PC-3 (cell line): ENCODE measurements at regions not wholly inside any gene's neighbourhood (a gene's known extent, or its start where the extent isn't known, plus 50 kb on each side); places are given as distances from the start of the nearest gene placed in this dataset.

Source experiments
- ATAC-seq: fragments of 200-7000 bp; cut with Tn5 transposase; 2 replicates; pipeline ENCODE4 v1.9.1; 2020; ENCODE audit warnings: mild to moderate bottlenecking, moderate library complexity
- BruUV-seq: library from RNA; stranded (reverse); fragments of 400-500 nt; replicated peaks from 2 replicates; lab custom pipeline; 2021; lab: Mats Ljungman, UMichigan
- CTCF ChIA-PET: fragments of 300-600 bp; sonication (Branson Sonifier 250); formaldehyde crosslinking; loops from one replicate; lab custom pipeline; 2022; ENCODE audit warnings: antibody characterized with exemption; lab: Charles Lee
- POLR2A ChIA-PET: fragments of 300-600 bp; sonication (Branson Sonifier 250); formaldehyde crosslinking; loops from one replicate; lab custom pipeline; 2022; ENCODE audit warnings: antibody characterized with exemption; ENCODE audit not compliant: unreplicated experiment; lab: Charles Lee
- DNase-seq: peaks from one replicate; pipeline ENCODE4 v3.0.0-alpha.2; 2015
- H2AFZ ChIP-seq: fragments of 300-600 bp; sonication (generic); 2 replicates; pipeline ENCODE4 v1.6.0; 2016; ENCODE audit warnings: antibody characterized with exemption, low read length
- H3F3A ChIP-seq: fragments of 300-600 bp; sonication (generic); one replicate; pipeline ENCODE4 v1.6.0; 2017; ENCODE audit warnings: antibody characterized with exemption, low read length, control low read depth, mild to moderate bottlenecking; ENCODE audit not compliant: unreplicated experiment
- H3K27ac ChIP-seq: fragments of 300-600 bp; sonication (generic); 2 replicates; pipeline ENCODE4 v1.5.1; 2016; ENCODE audit warnings: mild to moderate bottlenecking, low read length
- H3K27me3 ChIP-seq: fragments of 300-600 bp; sonication (generic); 2 replicates; pipeline ENCODE4 v1.6.1; 2016; ENCODE audit warnings: low read length, mixed read lengths
- H3K36me3 ChIP-seq: fragments of 300-600 bp; sonication (generic); 2 replicates; pipeline ENCODE4 v1.6.1; 2016; ENCODE audit warnings: low read depth, mixed run types, low read length, mixed read lengths
- H3K4me1 ChIP-seq: fragments of 300-600 bp; sonication (generic); 2 replicates; pipeline ENCODE4 v1.5.1; 2016; ENCODE audit warnings: low read length; ENCODE audit not compliant: insufficient read depth
- H3K4me2 ChIP-seq: fragments of 300-600 bp; sonication (generic); 2 replicates; pipeline ENCODE4 v1.6.0; 2016; ENCODE audit warnings: low read length
- H3K4me3 ChIP-seq: fragments of 300-600 bp; sonication (generic); 2 replicates; pipeline ENCODE4 v1.5.1; 2016; ENCODE audit warnings: mild to moderate bottlenecking, low read length, mixed read lengths
- H3K79me2 ChIP-seq: fragments of 300-600 bp; sonication (generic); 2 replicates; pipeline ENCODE4 v1.6.1; 2017; ENCODE audit warnings: low read length, mixed read lengths
- H3K9ac ChIP-seq: fragments of 300-600 bp; sonication (generic); 2 replicates; pipeline ENCODE4 v1.6.0; 2016; ENCODE audit warnings: mild to moderate bottlenecking, low read length
- H3K9me2 ChIP-seq: fragments of 300-600 bp; sonication (generic); replicated peaks from 2 replicates; pipeline ENCODE4 v1.6.1; 2016; ENCODE audit warnings: mixed run types, low read length, mixed read lengths
- H3K9me3 ChIP-seq: fragments of 300-600 bp; sonication (generic); 2 replicates; pipeline ENCODE4 v1.6.1; 2016; ENCODE audit warnings: low read length, mixed read lengths
- H4K20me1 ChIP-seq: fragments of 300-600 bp; sonication (generic); 2 replicates; pipeline ENCODE4 v1.6.1; 2016; ENCODE audit warnings: low read length, mixed read lengths
- EZH2 ChIP-seq: fragments of 300-600 bp; sonication (generic); IDR thresholded peaks from one replicate; pipeline ENCODE4 v1.6.1; 2017; ENCODE audit warnings: antibody characterized with exemption, mild to moderate bottlenecking, low read length; ENCODE audit not compliant: unreplicated experiment
- intact Hi-C: fragments of 100-400 bp; cut with micrococcal nuclease; formaldehyde crosslinking; loops from 2 replicates; pipeline ENCODE4 v1.9.0; 2023
- TF ChIP-seq, protein P1 (sequence below): fragments of 300-600 bp; sonication (generic); conservative IDR thresholded peaks from 2 replicates; pipeline ENCODE4 v1.5.1; 2017; ENCODE audit warnings: antibody characterized with exemption, low read depth, mild to moderate bottlenecking, low read length

DNA sequence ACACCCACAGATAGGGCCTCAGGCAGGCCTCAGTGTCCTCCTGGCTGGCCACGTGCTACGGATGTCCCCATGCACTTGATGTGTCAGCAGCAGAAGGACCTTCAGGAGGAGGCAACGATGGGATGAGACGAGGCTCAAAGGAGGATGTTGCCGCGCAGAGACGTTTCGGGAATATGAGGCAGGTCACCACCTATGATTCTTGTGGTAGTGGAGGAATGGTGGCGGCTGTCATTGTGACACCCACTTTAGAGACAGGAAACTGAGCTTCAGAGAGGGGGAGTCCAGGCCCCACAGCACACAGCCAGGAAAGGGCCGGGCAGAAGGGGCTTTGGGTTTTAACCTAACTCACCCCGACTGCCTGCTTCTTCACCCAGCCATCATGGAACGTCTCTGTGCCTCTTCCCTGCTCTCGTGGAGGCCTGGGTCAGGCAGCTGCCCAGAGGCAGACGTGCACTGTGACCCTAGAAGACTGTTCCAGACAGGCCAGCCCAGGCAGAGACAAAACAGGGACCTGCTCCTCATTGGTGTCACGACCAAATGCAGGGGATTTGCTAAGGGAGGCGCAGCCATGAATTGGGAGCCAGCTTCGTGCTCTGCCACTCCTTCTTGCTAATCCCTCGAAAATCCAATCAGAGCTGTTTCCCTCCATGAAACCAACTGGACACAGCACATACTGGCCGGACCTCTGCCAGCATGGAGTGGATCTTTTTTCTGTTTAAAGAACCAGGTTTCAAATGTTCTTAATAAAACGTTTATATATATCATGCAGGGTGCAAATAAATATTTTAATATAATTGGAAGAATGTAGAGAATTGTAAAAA, 169.2 kb downstream of the ASB1 start:
- no peaks in the 10 kb centered on the region for H3K36me3 ChIP-seq
- H3K79me2 ChIP-seq: no peaks in the 10 kb centered on the region
- no peak overlapping the region for H3K4me3 ChIP-seq
- ChIA-PET CTCF (no interaction called here), POLR2A (no interaction called here)
- H3K27ac ChIP-seq: no peak overlapping the region
- no TSS peak for BruUV-seq
- no peak for DNase-seq
- no peak overlapping the region for H2AFZ ChIP-seq
- H4K20me1 ChIP-seq: no peaks in the 10 kb centered on the region
- TF ChIP-seq, protein P1, sequence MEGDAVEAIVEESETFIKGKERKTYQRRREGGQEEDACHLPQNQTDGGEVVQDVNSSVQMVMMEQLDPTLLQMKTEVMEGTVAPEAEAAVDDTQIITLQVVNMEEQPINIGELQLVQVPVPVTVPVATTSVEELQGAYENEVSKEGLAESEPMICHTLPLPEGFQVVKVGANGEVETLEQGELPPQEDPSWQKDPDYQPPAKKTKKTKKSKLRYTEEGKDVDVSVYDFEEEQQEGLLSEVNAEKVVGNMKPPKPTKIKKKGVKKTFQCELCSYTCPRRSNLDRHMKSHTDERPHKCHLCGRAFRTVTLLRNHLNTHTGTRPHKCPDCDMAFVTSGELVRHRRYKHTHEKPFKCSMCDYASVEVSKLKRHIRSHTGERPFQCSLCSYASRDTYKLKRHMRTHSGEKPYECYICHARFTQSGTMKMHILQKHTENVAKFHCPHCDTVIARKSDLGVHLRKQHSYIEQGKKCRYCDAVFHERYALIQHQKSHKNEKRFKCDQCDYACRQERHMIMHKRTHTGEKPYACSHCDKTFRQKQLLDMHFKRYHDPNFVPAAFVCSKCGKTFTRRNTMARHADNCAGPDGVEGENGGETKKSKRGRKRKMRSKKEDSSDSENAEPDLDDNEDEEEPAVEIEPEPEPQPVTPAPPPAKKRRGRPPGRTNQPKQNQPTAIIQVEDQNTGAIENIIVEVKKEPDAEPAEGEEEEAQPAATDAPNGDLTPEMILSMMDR: no peak
- no peak for TF ChIP-seq EZH2
- peaks cover 18% of the 10 kb centered on the region for H3K4me1 ChIP-seq
- no peaks in the 10 kb centered on the region for H3F3A ChIP-seq
- no peaks in the 10 kb centered on the region for H3K27me3 ChIP-seq
- intact Hi-C loops: loop anchor here (2.0 to 10.0 kb wide), 2 partner anchors 67 to 189 kb away; no protein-coding TSS in a partner anchor
- no peak overlapping the region for H3K9ac ChIP-seq
- H3K9me3 ChIP-seq: no peaks in the 10 kb centered on the region
- ATAC-seq: no peak
- H3K9me2 ChIP-seq: no peaks in the 10 kb centered on the region
- no peak overlapping the region for H3K4me2 ChIP-seq

DNA sequence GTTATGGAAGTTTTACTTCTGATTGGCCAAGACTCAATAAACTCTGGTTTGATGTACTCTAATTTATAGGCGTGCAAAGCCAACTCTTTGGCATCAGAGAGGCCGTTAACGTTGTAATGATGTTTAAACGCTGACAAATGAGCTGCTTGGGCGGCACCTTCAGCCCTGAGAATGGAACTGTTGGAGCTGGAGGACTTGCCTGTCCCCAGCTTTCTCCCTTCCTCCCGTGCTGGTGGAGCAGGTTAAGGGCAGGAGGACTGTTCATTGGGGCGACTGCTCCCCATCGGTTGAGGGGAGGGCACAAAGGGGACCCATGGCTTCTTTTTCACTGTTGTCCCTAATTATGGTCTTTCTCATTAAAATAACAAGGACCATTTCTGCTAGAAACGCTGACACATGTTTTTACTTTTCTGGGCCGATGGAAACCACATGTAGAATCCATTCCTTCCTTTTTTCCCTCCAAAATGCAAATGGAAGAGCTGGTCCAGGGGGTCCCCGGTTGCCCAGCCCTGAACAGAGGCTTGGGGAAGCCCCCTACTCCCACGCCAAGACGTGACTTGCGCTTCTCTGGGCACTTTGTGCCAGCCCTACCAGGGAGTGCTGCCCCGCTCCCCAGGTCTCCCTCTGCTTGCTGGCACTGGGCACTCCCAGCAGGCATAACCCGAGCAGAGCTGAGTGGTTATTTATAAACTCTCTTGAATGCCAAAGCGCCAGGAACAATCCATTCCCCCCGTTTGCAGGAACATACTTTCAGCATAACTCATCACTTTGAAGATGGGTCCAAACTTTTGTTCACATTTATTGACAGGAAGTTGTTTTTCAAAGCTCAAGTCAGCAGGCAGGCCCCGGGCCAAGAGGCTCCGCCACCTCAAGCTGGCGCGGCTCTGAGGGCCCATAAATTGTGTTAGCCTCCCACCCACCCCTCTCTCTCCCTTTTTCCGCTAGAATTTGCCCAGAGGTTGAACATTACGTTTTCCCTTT, 170.1 kb downstream of the ASB1 start:
- Histone ChIP-seq H3K4me1 (peaks cover 18% of the 10 kb centered on the region), H3K9me2 (no peaks in the 10 kb centered on the region), H3K27me3 (no peaks in the 10 kb centered on the region), H3K9ac (no peak overlapping the region; the same call in 1 of the 2 replicates), H3K27ac (peak overlapping the region; percentile 55), H3K4me2 (peak overlapping the region; percentile 77), H2AFZ (peak overlapping the region; percentile 77), H4K20me1 (no peaks in the 10 kb centered on the region), H3K36me3 (no peaks in the 10 kb centered on the region), H3K4me3 (no peak overlapping the region; the same call in 1 of the 2 replicates), H3K79me2 (no peaks in the 10 kb centered on the region), H3K9me3 (no peaks in the 10 kb centered on the region), H3F3A (no peaks in the 10 kb centered on the region)
- ATAC-seq: peak; percentile 98
- ChIA-PET CTCF (no interaction called here), POLR2A (interaction anchor here (0.7 to 1.0 kb wide), 2 partner anchors 67 to 88 kb away, joined by 3 to 5 read pairs; no protein-coding TSS in a partner anchor)
- peak; percentile 94 for DNase-seq
- no TSS peak for BruUV-seq
- intact Hi-C loops: loop anchor here (1.0 to 10.0 kb wide), 3 partner anchors 36 to 188 kb away; no protein-coding TSS in a partner anchor
- TF ChIP-seq, protein P1: no peak
- no peak for TF ChIP-seq EZH2
